ENCODE measurements at regions not wholly inside any gene's neighbourhood (a gene's known extent, or its start where the extent isn't known, plus 50 kb on each side); places are given as distances from the start of the nearest gene placed in this dataset.

DNA sequence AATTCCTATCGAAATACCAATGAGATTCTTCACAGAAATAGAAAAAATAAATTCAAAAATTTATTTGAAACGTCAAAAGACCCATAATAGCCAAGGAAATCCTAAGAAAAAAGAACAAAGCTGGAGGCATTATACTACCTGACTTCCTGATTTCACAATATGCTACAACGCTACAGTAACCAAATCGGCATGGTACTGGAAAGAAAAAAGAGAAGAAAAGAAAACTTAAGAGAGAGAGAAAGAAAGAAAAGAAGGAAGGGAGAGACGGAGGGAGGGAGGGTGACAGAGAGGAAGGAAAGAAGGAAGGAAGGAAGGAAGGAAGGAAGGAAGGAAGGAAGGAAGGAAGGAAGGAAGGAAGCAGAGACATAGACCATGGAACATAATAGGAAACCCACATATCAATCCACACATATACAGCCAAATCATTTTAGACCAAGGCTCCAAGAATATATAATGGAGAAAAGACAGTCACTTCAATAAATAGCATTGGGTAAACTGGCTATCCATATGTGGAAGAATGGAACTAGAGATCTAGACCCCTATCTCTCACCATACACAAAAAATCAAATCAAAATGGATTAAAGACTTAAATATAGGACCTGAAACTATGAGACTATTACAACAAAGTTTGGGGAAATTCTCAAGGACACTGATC is 118.6 kb upstream of the CNTN4 start:
- TF ChIP-seq FOXA3 (CRISPR knock-in tag; conservative IDR thresholded peaks at IDR 0.05 in 1 of 2, IDR thresholded peaks at IDR 0.05 in 1 of 2) (no peak), ILF3 (IDR thresholded peaks at IDR 0.05; ENCODE audit: borderline replicate concordance) (no peak), MAFK (IDR thresholded peaks at IDR 0.05; ENCODE audit: low read length) (no peak), ELK1 (CRISPR knock-in tag; IDR thresholded peaks at IDR 0.05) (no peak), ZC3H11A (IDR thresholded peaks at IDR 0.05; ENCODE audit: low read depth, low read length) (no peak), ZNF644 (tag; IDR thresholded peaks at IDR 0.05; ENCODE audit: low read depth) (no peak), JUN (IDR thresholded peaks at IDR 0.05; ENCODE audit: borderline replicate concordance, low read depth, low read length) (no peak), JUN (CRISPR knock-in tag; IDR thresholded peaks at IDR 0.05; ENCODE audit: borderline replicate concordance) (no peak)
